HS-27A (cell line): ENCODE measurements at regions not wholly inside any gene's neighbourhood (a gene's known extent, or its start where the extent isn't known, plus 50 kb on each side); places are given as distances from the start of the nearest gene placed in this dataset.

ENCODE experiments used
- DNase-seq: peaks from one replicate; pipeline ENCODE4 v3.0.0-alpha.2; 2012; ENCODE audit warnings: low read depth, missing footprints

DNA sequence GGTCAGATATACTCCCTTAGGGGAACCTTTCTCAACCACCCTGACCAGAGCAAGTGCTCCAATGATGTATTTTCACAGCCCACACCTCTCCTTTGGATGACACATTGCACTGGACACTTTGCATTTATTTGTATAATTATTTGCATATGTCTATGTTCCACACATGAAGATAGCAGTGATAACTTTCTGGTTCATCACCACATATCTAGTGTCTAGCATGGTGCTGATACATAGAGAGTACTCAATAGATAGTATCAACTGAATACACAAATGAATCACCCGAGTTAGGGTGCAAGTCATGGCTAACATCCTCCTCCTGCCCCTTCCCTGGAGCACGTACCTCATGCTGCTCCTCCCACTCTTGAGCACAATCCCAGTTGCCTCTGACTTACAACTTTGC, 617.6 kb downstream of the EBF1 start:
- DNase-seq: no peak

DNA sequence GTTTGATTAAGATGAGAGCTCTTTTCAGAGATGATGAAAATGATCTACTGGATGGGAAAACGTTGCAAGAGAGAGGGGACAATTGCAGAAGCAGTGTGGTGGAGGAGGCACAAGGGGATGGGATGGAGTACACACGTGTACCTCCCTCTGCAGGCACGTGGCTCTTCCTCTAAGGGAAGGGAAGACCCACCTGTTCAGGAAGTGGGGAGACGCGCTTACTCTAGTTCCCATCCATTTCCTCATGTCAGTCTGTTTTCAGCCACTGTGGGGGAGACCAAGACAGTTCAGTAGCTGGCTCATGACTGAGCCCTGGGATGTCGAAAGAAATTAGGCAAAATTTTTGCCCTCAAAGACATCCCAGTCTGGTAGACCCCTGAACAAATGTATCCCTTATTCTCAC, 619.2 kb upstream of the CLINT1 start:
- no peak for DNase-seq

- DNase-seq: no peak
Observed at GRCh38 chr5:158477214-158477613, 618.3 kb upstream of the CLINT1 start.

DNA sequence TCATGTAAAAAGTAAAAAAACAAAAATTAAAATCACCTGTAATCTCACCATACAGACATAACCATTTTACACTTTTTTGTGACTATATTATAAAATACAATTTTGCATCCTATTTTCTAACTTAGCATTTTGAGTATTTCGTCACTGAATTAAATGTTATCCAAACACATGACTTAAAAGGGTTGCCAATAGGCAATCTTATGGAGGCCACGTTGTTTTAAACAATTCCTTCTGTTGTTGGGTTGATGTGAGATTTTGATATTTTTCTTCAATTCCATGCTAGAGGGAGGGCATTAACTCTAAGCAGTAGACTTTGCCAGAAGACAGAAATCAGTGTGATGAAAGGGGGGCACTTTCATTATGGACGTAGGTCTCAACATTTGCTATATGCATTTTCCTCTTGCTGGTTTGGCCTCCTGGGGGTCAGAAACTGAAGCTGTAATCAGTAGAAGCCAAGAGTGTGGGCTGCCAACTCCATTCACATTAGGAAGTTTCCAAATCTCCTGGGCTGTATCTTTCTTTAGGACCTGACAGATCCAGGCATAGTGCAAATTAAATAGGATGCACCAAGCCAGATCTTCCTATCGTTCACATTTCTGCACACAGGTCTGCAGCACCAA, 614.2 kb upstream of the CLINT1 start:
- no peak for DNase-seq

DNA sequence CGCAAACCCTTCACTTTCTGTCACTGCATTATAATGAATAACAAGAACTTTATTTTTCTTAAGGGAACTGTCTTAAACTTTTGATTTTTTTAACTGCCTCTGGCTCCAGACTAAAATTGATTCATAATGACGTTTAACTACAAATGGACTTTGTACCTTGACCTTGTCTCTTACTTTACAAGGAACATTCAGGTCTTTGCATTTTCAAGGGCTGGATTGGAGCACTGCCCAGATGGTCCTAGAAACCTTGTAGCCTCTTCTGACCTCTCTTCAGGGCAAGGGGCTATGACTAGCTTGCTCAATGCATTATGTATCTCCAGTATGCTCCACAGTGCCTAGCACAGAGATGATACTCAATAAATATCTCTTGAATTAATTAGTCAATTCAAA, 612.6 kb upstream of the CLINT1 start:
- no peak for DNase-seq

- DNase-seq: no peak
Observed at GRCh38 chr5:158470764-158471534, 612.0 kb upstream of the CLINT1 start.

- no peak for DNase-seq
Observed at GRCh38 chr5:158468444-158468843, 609.5 kb upstream of the CLINT1 start.

GRCh38 chr5:158466191-158466590, 607.2 kb upstream of the CLINT1 start:
- no peak for DNase-seq

GRCh38 chr5:158465086-158465972, 606.4 kb upstream of the CLINT1 start:
- DNase-seq: no peak

DNA sequence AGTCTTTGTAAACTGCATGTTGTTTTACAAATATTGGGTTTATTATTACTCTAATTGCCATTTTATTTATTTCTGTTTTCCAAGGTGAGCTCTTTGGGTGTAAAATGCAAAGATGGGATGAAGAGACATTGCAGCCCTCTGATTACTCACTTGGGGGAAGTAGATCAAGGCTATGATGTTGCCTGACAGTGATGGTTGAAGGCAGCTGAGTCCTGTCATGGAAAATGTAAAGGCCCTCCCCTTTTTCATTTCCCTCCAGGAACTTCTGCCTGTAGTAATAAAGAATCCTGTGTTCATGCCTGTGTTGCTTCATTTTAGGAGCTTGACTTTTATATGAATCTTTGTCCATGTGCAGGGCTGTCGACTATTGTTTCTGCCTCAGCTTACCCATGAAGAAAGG, 605.4 kb upstream of the CLINT1 start:
- no peak for DNase-seq

- no peak for DNase-seq
Observed at GRCh38 chr5:158463938-158464337, 605.0 kb upstream of the CLINT1 start.

- no peak for DNase-seq
Observed at GRCh38 chr5:158463188-158463587, 604.2 kb upstream of the CLINT1 start.

DNA sequence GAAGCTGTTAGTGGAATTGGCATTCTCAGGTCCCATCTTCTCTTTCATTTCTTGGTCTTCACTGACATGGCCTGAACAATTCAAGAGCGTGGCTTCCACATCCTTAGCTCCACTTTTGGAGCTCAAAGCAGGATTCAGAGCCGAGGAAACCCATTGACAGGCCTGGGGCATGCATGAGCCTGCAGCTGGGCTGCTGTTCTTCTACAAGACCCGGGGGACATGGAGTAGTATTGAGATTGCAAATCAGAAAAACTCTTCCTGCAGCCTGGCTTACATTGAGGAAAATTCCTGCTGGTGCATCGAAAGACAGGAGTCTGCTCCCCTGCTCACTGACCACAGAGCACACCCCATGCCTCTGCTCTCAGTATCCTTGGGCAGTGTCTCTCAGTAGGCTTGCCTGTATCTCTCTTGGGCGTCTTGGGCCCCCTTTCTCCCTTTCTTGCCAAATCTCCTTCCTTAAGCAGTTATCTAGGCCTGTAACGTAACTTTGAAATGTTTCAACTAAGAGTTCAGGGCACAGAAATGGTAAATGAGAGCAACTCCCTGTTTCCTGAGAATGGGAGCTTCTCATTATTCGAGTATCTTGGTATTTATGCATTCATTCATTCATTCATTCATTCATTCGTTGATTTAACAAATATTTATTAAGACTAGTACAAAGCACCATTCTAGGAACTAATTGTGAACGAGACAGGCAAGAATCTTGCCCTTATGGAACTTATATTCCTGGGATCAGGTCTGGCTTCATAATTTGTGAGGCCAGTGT, 603.6 kb upstream of the CLINT1 start:
- no peak for DNase-seq

DNA sequence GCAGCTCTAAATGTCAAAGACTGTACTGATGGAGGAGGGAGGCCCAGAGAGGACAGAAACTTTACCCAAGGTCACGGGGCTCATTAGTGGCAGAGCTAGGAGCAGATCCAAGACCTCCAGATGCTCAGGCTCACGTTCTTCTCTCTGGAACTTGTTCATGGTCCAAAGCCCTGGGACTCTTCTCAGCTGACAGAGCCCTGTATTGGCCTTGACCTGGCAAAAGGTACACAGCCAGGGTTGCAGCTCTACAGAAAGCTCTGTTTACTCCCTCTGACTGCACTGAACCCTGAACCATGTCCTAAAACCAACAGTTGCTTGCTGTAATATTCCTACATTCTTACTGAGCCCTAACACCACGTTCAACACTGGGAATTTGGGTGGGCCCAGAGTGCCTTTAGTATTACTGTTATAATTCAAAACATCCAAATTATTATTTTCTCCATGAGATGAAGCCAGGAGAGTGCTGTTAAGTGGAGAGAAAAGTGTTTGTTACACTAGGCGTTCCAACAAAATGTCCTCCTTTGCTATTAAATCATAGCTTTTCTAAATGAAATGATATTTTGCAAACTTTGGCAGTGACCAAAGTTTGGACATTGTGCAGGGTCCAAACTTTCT, 602.4 kb upstream of the CLINT1 start:
- DNase-seq: no peak

DNA sequence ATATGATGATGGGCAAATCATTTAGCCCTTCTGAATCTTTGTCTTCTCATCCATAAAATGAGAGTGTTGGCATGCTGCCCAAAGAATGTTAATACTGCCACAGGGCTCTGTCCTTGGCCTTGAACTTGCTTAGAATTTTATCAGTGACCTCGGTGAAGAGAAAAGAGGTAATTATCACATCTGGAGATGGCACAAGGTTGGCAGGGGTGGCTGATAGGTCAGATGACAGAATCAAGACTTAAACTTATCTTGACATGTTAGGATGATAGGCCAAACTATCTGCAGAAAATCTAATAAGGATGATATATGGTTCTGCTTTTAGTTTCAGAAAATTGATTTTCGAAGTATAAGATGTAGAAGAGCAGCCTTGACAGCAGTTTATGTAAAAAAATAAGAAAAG, 599.1 kb upstream of the CLINT1 start:
- DNase-seq: no peak

- peak; percentile 56 for DNase-seq
Observed at GRCh38 chr5:158456756-158457155, 597.8 kb upstream of the CLINT1 start.

DNA sequence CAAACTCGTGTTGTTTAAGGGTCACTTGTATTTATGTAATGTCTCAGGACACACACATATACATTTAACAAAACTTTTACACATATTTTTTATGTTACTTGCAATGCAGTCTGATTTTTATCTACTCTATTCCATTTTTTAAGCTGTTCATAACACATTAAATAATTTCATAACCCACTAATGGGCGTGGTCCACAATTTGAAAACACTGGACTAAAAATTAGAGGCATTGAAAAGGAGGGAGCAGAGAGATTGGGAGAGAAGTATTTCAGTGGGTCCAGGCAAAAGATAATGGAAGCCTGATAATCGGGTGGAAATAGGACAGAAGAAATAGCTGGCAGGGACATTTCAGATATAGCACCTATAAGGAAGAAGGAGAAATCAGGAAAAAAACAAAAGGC, 597.3 kb upstream of the CLINT1 start:
- DNase-seq: no peak

DNA sequence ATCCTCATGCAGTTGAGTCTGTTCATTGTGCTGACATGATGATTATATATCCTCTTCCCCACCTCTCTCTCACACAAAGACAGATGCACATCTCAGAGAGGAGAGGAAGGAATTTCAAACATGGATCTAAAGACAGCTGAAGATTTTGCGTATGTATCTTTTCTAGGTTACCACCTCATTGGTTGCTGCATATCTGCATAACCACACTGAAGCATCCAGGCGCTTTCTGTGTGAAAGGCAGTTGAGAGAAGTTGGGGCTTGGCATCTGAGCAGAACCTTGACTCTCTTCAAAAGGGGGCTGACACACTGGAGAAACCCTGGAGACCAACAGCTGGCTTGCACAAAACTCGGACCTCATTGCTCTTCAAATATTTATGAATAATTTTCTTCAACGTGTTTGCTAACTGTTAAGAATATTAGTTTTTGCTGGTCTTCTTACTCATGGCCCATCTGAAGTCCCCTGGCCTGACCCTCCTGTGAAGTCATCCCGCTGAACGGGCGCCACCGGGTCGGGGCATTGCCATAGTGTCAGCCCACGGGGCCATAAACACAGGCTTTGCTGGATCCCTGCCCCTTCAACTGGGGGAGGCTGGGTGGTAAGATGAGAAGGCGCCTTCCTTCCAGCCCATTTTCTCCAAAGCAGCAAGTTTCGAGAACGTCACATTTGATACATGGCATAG, 593.2 kb upstream of the CLINT1 start:
- DNase-seq: no peak

GRCh38 chr5:158451203-158451992, 592.5 kb upstream of the CLINT1 start:
- DNase-seq: no peak

DNA sequence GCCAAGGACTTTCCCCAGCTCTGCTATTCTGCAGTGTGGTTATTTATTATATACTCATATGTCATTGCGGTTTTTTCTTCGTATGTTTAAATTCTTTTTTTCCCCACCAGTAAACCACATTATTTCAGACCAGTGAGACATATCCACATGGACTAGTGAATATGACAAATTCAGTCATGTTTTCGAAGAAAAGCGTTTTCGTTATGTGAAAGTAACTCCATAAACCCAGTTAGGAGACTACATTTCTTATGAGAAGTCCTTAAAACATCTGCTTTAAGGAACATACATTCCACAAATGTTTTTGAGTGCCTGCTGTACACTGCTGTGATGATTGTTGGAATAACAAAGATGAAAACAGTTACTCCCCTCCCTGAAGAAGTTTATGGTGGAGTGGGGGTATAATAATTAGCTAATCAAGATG, 591.8 kb upstream of the CLINT1 start:
- no peak for DNase-seq
